Vagina (tissue), 2 donors: ENCODE measurements at regions not wholly inside any gene's neighbourhood (a gene's known extent, or its start where the extent isn't known, plus 50 kb on each side); places are given as distances from the start of the nearest gene placed in this dataset. TPM values are rescaled to one million over a fixed set of nuclear protein-coding genes. Genes with fewer than 3 reads are reported as not detected.
"Not testable (repeated sequence)": the region's sequence is repeated elsewhere in the genome, so short reads cannot be mapped to it uniquely, and the experiment has no call there.

ENCODE experiments used
- DNase-seq, 2 donors: peaks; one replicate each; pipeline ENCODE4 v3.0.0-alpha.2; 2017; ENCODE audit errors: extremely low spot score in 2 of 2
- H3K27ac ChIP-seq: fragments of 200-600 bp; sonication (generic); one replicate; pipeline ENCODE4 v1.5.1; 2019
- H3K27me3 ChIP-seq: fragments of 200-600 bp; sonication (generic); one replicate; pipeline ENCODE4 v1.5.1; 2019
- H3K36me3 ChIP-seq, 2 donors: fragments of 200-600 bp; sonication (generic); one replicate each; pipeline ENCODE4 v1.5.1; 2017 to 2019
- H3K4me1 ChIP-seq: fragments of 200-600 bp; sonication (generic); one replicate; pipeline ENCODE4 v1.5.1; 2019
- H3K4me3 ChIP-seq, 2 donors: fragments of 200-600 bp; sonication (generic); 1 replicate in 1 of 2; 2 replicates in 1 of 2; pipeline ENCODE4 v1.5.1; 2016 to 2019
- H3K9me3 ChIP-seq: fragments of 200-600 bp; sonication (generic); one replicate; pipeline ENCODE4 v1.5.1; 2019
- CTCF ChIP-seq, 3 experiments: fragments of 450-650 bp in 2 of 3; fragments of 200-600 bp in 1 of 3; sonication (generic) in 1 of 3; IDR thresholded peaks; one replicate each; pipeline ENCODE4 v1.5.1; 2017 to 2019; ENCODE audit warnings: antibody characterized with exemption in 3 of 3, mild to moderate bottlenecking in 2 of 3, moderate library complexity in 2 of 3
- POLR2A ChIP-seq, 2 donors: fragments of 450-650 bp; IDR thresholded peaks; one replicate each; pipeline ENCODE4 v1.6.1; 2017; ENCODE audit warnings: antibody characterized with exemption in 2 of 2, mild to moderate bottlenecking in 2 of 2, moderate library complexity in 2 of 2
- POLR2AphosphoS5 ChIP-seq, 2 donors: sonication (generic); formaldehyde crosslinking; IDR thresholded peaks; one replicate each; pipeline ENCODE4 v1.9.0; 2017; ENCODE audit warnings: antibody characterized with exemption in 2 of 2, mild to moderate bottlenecking in 2 of 2, low read depth in 1 of 2; ENCODE audit not compliant: insufficient read depth in 1 of 2
- intact Hi-C: fragments of 100-400 bp; cut with DNase I; formaldehyde crosslinking; loops from one replicate; pipeline ENCODE4 v1.15.1; 2023
- small RNA-seq: library from RNA; depleted of rRNA; stranded (forward); fragments of <200 nt; gene quantifications from one replicate; pipeline ENCODE3, GENCODE V24; 2016

GRCh38 chr6:71229477-71229876 lies 59.1 kb upstream of the OGFRL1 start:
- no peak for DNase-seq
- TF ChIP-seq POLR2AphosphoS5 (IDR thresholded peaks at IDR 0.05; ENCODE audit: insufficient read depth in 1 of 2, low read depth in 1 of 2) (no peak), CTCF (IDR thresholded peaks at IDR 0.05) (no peak), POLR2A (IDR thresholded peaks at IDR 0.05) (no peak)
- intact Hi-C loops = no loop called here

GRCh38 chr6:71232890-71233289 lies 55.7 kb upstream of the OGFRL1 start:
- H3K27me3 ChIP-seq, H3K4me1 ChIP-seq, DNase-seq, H3K4me3 ChIP-seq, H3K36me3 ChIP-seq, intact Hi-C loops, H3K9me3 ChIP-seq, H3K27ac ChIP-seq: not testable (repeated sequence)

More at GRCh38 chr6:71229477-71229876, 59.1 kb upstream of the OGFRL1 start:
- Histone ChIP-seq H3K27ac (no peak overlapping the region), H3K9me3 (no peaks in the 10 kb centered on the region), H3K36me3 (no peaks in the 10 kb centered on the region), H3K4me3 (no peak overlapping the region), H3K4me1 (no peaks in the 10 kb centered on the region), H3K27me3 (no peaks in the 10 kb centered on the region)

GRCh38 chr6:71236926-71237434 lies 51.6 kb upstream of the OGFRL1 start:
- Histone ChIP-seq H3K27me3 (no peaks in the 10 kb centered on the region), H3K4me3 (no peak overlapping the region), H3K27ac (no peak overlapping the region), H3K36me3 (no peaks in the 10 kb centered on the region), H3K9me3 (no peaks in the 10 kb centered on the region), H3K4me1 (no peaks in the 10 kb centered on the region)
- intact Hi-C loops = no loop called here
- no peak for DNase-seq
- TF ChIP-seq POLR2A (IDR thresholded peaks at IDR 0.05) = no peak
- no peak for TF ChIP-seq CTCF (IDR thresholded peaks at IDR 0.05)
- no peak for TF ChIP-seq POLR2AphosphoS5 (IDR thresholded peaks at IDR 0.05; ENCODE audit: insufficient read depth in 1 of 2, low read depth in 1 of 2)

GRCh38 chr6:71238351-71238750 lies 50.3 kb upstream of the OGFRL1 start:
- no peaks in the 10 kb centered on the region for H3K9me3 ChIP-seq
- no peaks in the 10 kb centered on the region for H3K36me3 ChIP-seq
- H3K4me3 ChIP-seq = no peak overlapping the region
- intact Hi-C loops = no loop called here
- no peaks in the 10 kb centered on the region for H3K4me1 ChIP-seq
- H3K27ac ChIP-seq = no peak overlapping the region
- TF ChIP-seq POLR2AphosphoS5 (IDR thresholded peaks at IDR 0.05; ENCODE audit: insufficient read depth in 1 of 2, low read depth in 1 of 2) (no peak), POLR2A (IDR thresholded peaks at IDR 0.05) (no peak), CTCF (IDR thresholded peaks at IDR 0.05) (no peak)
- H3K27me3 ChIP-seq = no peaks in the 10 kb centered on the region
- DNase-seq = no peak

Small RNAs in the stretch of these regions (small RNA-seq; reads per million reads assigned to genes)
- gene RF00012 = not detected
- gene RNU6-411P = not detected
